ENCODE measurements at regions not wholly inside any gene's neighbourhood (a gene's known extent, or its start where the extent isn't known, plus 50 kb on each side); places are given as distances from the start of the nearest gene placed in this dataset.

DNA sequence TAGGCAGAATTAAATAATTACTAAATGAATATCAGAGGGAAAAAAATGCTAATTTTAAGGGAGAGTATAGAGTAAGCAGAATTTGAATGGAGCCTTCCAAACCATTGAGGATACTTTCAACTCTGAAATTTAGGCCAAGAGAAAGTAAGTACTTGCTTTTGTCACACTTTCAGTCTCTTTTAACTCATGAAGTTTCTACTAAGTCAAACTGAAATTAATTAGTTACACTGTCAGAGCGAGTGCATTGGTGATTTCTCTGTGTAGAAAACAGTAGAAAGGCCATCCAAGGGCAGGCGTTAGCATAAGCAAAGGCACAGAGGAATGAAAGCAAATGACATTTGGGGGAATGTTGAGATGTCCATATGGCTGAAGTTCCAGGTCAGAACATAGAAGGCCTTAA is 92.9 kb downstream of the PLEKHG1 start:
- TF ChIP-seq EP300 (IDR thresholded peaks at IDR 0.05) (no peak), CTCF (IDR thresholded peaks at IDR 0.05) (no peak), POLR2A (IDR thresholded peaks at IDR 0.05) (no peak)
